ENCODE measurements at regions not wholly inside any gene's neighbourhood (a gene's known extent, or its start where the extent isn't known, plus 50 kb on each side); places are given as distances from the start of the nearest gene placed in this dataset.

GRCh38 chr9:8158574-8158973 lies 359.0 kb upstream of the DMAC1 start:
- TF ChIP-seq POLR2A (IDR thresholded peaks at IDR 0.05) (no peak), CTCF (IDR thresholded peaks at IDR 0.05) (no peak)
